NB4 (cell line): ENCODE measurements at regions not wholly inside any gene's neighbourhood (a gene's known extent, or its start where the extent isn't known, plus 50 kb on each side); places are given as distances from the start of the nearest gene placed in this dataset.

Source experiments
- MYC ChIP-seq: IDR thresholded peaks from 2 replicates; pipeline ENCODE4 v1.6.1; 2011; ENCODE audit warnings: low read depth, low read length
- POLR2A ChIP-seq: IDR thresholded peaks from 2 replicates; pipeline ENCODE4 v1.6.1; 2011; ENCODE audit warnings: mild to moderate bottlenecking; ENCODE audit not compliant: insufficient read length; ENCODE audit errors: extremely low read depth
- TF ChIP-seq, protein P1 (sequence below): IDR thresholded peaks from one replicate; pipeline ENCODE4 v1.5.1; 2012; ENCODE audit warnings: low read depth, low read length
- TF ChIP-seq, protein P2 (sequence below): IDR thresholded peaks from 2 replicates; pipeline ENCODE4 v1.6.1; 2011; ENCODE audit warnings: low read depth, low read length

DNA sequence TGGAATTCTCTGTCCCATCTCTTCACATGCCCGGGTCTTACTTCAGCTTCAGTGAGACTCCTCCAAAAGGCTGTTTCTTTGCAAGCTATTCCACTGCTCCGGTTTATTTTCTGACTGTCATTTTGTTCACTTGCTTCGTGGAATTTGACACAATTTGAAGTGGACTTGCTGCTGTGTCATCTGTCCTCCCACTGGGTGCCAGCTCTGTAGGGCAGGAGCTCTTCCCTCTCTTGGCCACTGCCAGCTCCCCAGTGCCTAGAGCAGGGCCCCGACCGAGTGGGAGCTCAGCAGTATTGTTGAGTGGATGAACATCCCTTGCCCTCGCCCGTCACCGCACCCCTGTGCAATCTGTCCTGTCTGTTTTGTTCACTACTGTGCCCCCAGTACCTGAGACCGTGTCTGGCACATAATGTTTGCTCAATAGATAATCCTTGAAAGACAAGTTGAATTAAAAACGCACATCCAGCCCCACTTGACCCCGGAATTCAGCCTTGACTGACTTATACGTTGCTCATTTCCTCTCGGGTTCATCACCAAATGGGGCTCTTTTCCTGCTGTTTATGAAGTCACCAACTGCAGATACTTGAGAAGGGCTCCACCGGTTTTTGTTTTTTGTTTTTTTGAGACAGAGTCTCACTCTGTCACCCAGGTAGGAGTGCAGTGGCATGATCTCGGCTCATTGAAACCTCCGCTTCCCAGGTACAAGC lies 170.3 kb upstream of the KCNG1 start:
- TF ChIP-seq, protein P1, sequence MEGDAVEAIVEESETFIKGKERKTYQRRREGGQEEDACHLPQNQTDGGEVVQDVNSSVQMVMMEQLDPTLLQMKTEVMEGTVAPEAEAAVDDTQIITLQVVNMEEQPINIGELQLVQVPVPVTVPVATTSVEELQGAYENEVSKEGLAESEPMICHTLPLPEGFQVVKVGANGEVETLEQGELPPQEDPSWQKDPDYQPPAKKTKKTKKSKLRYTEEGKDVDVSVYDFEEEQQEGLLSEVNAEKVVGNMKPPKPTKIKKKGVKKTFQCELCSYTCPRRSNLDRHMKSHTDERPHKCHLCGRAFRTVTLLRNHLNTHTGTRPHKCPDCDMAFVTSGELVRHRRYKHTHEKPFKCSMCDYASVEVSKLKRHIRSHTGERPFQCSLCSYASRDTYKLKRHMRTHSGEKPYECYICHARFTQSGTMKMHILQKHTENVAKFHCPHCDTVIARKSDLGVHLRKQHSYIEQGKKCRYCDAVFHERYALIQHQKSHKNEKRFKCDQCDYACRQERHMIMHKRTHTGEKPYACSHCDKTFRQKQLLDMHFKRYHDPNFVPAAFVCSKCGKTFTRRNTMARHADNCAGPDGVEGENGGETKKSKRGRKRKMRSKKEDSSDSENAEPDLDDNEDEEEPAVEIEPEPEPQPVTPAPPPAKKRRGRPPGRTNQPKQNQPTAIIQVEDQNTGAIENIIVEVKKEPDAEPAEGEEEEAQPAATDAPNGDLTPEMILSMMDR, result no peak
- TF ChIP-seq POLR2A (no peak), MYC (no peak)
- TF ChIP-seq, protein P2, sequence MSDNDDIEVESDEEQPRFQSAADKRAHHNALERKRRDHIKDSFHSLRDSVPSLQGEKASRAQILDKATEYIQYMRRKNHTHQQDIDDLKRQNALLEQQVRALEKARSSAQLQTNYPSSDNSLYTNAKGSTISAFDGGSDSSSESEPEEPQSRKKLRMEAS, result no peak
